H9 (cell line): ENCODE measurements at regions not wholly inside any gene's neighbourhood (a gene's known extent, or its start where the extent isn't known, plus 50 kb on each side); places are given as distances from the start of the nearest gene placed in this dataset.

ENCODE experiments used
- DNase-seq: peaks from one replicate; pipeline ENCODE4 v3.0.0-alpha.2; 2017
- H2AFZ ChIP-seq: one replicate; pipeline ENCODE4 v1.6.1; 2013; ENCODE audit warnings: mild to moderate bottlenecking, low read length, control low read depth, moderate library complexity
- H2AK5ac ChIP-seq: 2 replicates; pipeline ENCODE4 v1.6.1; 2013; ENCODE audit warnings: low read length, control low read depth, mixed read lengths; ENCODE audit not compliant: insufficient read length
- H2BK120ac ChIP-seq: one replicate; pipeline ENCODE4 v1.6.1; 2013; ENCODE audit warnings: low read depth, mild to moderate bottlenecking, low read length, control low read depth, inconsistent platforms; ENCODE audit not compliant: poor library complexity, severe bottlenecking
- H2BK12ac ChIP-seq: 2 replicates; pipeline ENCODE4 v1.6.1; 2013; ENCODE audit warnings: low read length, control low read depth, mixed read lengths, low read depth; ENCODE audit not compliant: insufficient read length
- H2BK15ac ChIP-seq: 2 replicates; pipeline ENCODE4 v1.6.1; 2013; ENCODE audit warnings: low read depth, low read length, control low read depth
- H2BK20ac ChIP-seq: one replicate; pipeline ENCODE4 v1.6.1; 2013; ENCODE audit warnings: low read depth, mild to moderate bottlenecking, low read length, control low read depth, inconsistent platforms; ENCODE audit not compliant: poor library complexity, severe bottlenecking
- H2BK5ac ChIP-seq: 2 replicates; pipeline ENCODE4 v1.6.1; 2013; ENCODE audit warnings: low read length, control low read depth, mixed read lengths; ENCODE audit not compliant: insufficient read length
- H3K14ac ChIP-seq: 2 replicates; pipeline ENCODE4 v1.6.1; 2013; ENCODE audit warnings: low read length, control low read depth; ENCODE audit not compliant: insufficient read depth
- H3K18ac ChIP-seq: 2 replicates; pipeline ENCODE4 v1.6.1; 2013; ENCODE audit warnings: low read depth, mild to moderate bottlenecking, mixed read lengths, low read length, control low read depth; ENCODE audit not compliant: insufficient read length
- H3K23ac ChIP-seq: 2 replicates; pipeline ENCODE4 v1.6.1; 2013; ENCODE audit warnings: low read length, control low read depth, mixed read lengths, low read depth; ENCODE audit not compliant: insufficient read length
- H3K23me2 ChIP-seq: 2 replicates; pipeline ENCODE4 v1.6.1; 2013; ENCODE audit warnings: low read depth, mild to moderate bottlenecking, mixed read lengths, low read length, control low read depth; ENCODE audit not compliant: insufficient read length, poor library complexity, severe bottlenecking
- H3K27ac ChIP-seq: 2 replicates; pipeline ENCODE4 v1.5.1; 2013; ENCODE audit warnings: low read length, control low read depth, mixed read lengths, low read depth; ENCODE audit not compliant: insufficient read length
- H3K27me3 ChIP-seq: 2 replicates; pipeline ENCODE4 v1.6.1; 2013; ENCODE audit warnings: low read length, control low read depth, inconsistent platforms; ENCODE audit not compliant: insufficient read depth
- H3K4ac ChIP-seq: 2 replicates; pipeline ENCODE4 v1.6.1; 2013; ENCODE audit warnings: low read depth, mild to moderate bottlenecking, control low read depth, inconsistent platforms, low read length, moderate library complexity
- H3K4me1 ChIP-seq: 2 replicates; pipeline ENCODE4 v1.6.1; 2013; ENCODE audit warnings: low read length, control low read depth, inconsistent platforms; ENCODE audit not compliant: insufficient read depth
- H3K4me2 ChIP-seq: 2 replicates; pipeline ENCODE4 v1.6.1; 2013; ENCODE audit warnings: low read length, control low read depth, mixed read lengths; ENCODE audit not compliant: insufficient read length, insufficient read depth
- H3K56ac ChIP-seq: 2 replicates; pipeline ENCODE4 v1.6.1; 2013; ENCODE audit warnings: low read depth, mild to moderate bottlenecking, mixed read lengths, low read length, control low read depth; ENCODE audit not compliant: insufficient read length
- H3K79me1 ChIP-seq: 2 replicates; pipeline ENCODE4 v1.6.1; 2013; ENCODE audit warnings: low read depth, mild to moderate bottlenecking, moderate library complexity, low read length, control low read depth, inconsistent platforms; ENCODE audit not compliant: insufficient read depth, poor library complexity, severe bottlenecking
- H3K79me2 ChIP-seq: 2 replicates; pipeline ENCODE4 v1.6.1; 2013; ENCODE audit warnings: low read length, control low read depth, inconsistent platforms; ENCODE audit not compliant: insufficient read depth
- H3K9ac ChIP-seq: 2 replicates; pipeline ENCODE4 v1.6.1; 2013; ENCODE audit warnings: low read length, control low read depth, mixed read lengths; ENCODE audit not compliant: insufficient read length; ENCODE audit errors: extremely low read depth
- H3K9me3 ChIP-seq: one replicate; pipeline ENCODE4 v1.6.1; 2013; ENCODE audit warnings: low read depth, low read length, inconsistent platforms; ENCODE audit not compliant: control insufficient read depth
- H3T11ph ChIP-seq: one replicate; pipeline ENCODE4 v1.6.1; 2013; ENCODE audit warnings: mild to moderate bottlenecking, low read length, control low read depth, inconsistent platforms
- H4K20me1 ChIP-seq: one replicate; pipeline ENCODE4 v1.6.1; 2013; ENCODE audit not compliant: control insufficient read depth, insufficient read length, insufficient read depth
- H4K5ac ChIP-seq: 2 replicates; pipeline ENCODE4 v1.6.1; 2013; ENCODE audit warnings: low read depth, mild to moderate bottlenecking, mixed read lengths, low read length, control low read depth; ENCODE audit not compliant: insufficient read length
- H4K8ac ChIP-seq: replicated peaks from 2 replicates; pipeline ENCODE4 v1.6.1; 2013; ENCODE audit warnings: low read length, control low read depth, mixed read lengths, low read depth; ENCODE audit not compliant: insufficient read length
- H4K91ac ChIP-seq: 2 replicates; pipeline ENCODE4 v1.6.1; 2013; ENCODE audit warnings: low read depth, mild to moderate bottlenecking, moderate library complexity, mixed read lengths, low read length, control low read depth; ENCODE audit not compliant: insufficient read length
- H3K27ac Mint-ChIP-seq, 3 experiments: 2 replicates in 2 of 3; 3 replicates in 1 of 3; pipeline ENCODE4 v1.8.0; 2020 to 2021; ENCODE audit warnings: mixed read lengths in 3 of 3, mild to moderate bottlenecking in 1 of 3, moderate library complexity in 1 of 3
- H3K27me3 Mint-ChIP-seq: 2 replicates; pipeline ENCODE4 v1.8.0; 2021; ENCODE audit warnings: low read depth, mild to moderate bottlenecking, moderate library complexity, mixed read lengths
- H3K36me3 Mint-ChIP-seq, 3 experiments: 2 replicates in 2 of 3; 3 replicates in 1 of 3; pipeline ENCODE4 v1.8.0; 2020 to 2021; ENCODE audit warnings: low read depth in 3 of 3, mixed read lengths in 3 of 3; ENCODE audit not compliant: insufficient read depth in 1 of 3
- H3K4me1 Mint-ChIP-seq, 2 experiments: 2 replicates each; pipeline ENCODE4 v1.8.0; 2020; ENCODE audit warnings: mixed read lengths in 2 of 2
- H3K4me3 Mint-ChIP-seq, 2 experiments: 2 replicates in 1 of 2; 3 replicates in 1 of 2; pipeline ENCODE4 v1.8.0; 2020 to 2021; ENCODE audit warnings: mild to moderate bottlenecking in 2 of 2, mixed read lengths in 2 of 2, moderate library complexity in 1 of 2
- H3K9me3 Mint-ChIP-seq, 2 experiments: 2 replicates in 1 of 2; 3 replicates in 1 of 2; pipeline ENCODE4 v1.8.0; 2020; ENCODE audit warnings: mild to moderate bottlenecking in 2 of 2, mixed read lengths in 2 of 2, moderate library complexity in 1 of 2
- CTCF ChIP-seq: fragments of 200-600 bp; sonication (generic); conservative IDR thresholded peaks from 3 replicates; pipeline ENCODE4 v1.8.0; 2021; ENCODE audit warnings: antibody characterized with exemption, mild to moderate bottlenecking
- WGBS: extraction: QIAGEN DNeasy Blood & Tissue Kit; methylation state at CpG from one replicate; pipeline ENCODE4 v1.1.7; 2013; ENCODE audit warnings: missing lambda C conversion rate, low lambda C conversion rate, mixed read lengths; ENCODE audit not compliant: insufficient read length; ENCODE audit errors: extremely low coverage; 5-methylcytosine and 5-hydroxymethylcytosine counted together

- Histone ChIP-seq H4K5ac (no peak overlapping the region), H3K4ac (no peak overlapping the region), H2AK5ac (no peak overlapping the region), H3K23ac (no peak overlapping the region), H3K79me2 (no peaks in the 10 kb centered on the region), H3T11ph (no peak overlapping the region), H3K79me1 (no peaks in the 10 kb centered on the region), H2BK12ac (no peak overlapping the region), H3K27me3 (no peaks in the 10 kb centered on the region), H3K9ac (no peak overlapping the region), H3K27ac (no peak overlapping the region), H3K4me2 (no peak overlapping the region), H2BK120ac (no peak overlapping the region), H4K8ac (no peak overlapping the region), H3K14ac (no peak overlapping the region), H3K9me3 (no peaks in the 10 kb centered on the region), H2AFZ (no peak overlapping the region), H3K18ac (no peak overlapping the region), H3K56ac (no peak overlapping the region), H4K91ac (no peak overlapping the region), H2BK20ac (no peak overlapping the region), H2BK5ac (no peak overlapping the region), H3K4me1 (no peaks in the 10 kb centered on the region), H3K23me2 (no peaks in the 10 kb centered on the region), H4K20me1 (no peaks in the 10 kb centered on the region), H2BK15ac (no peak overlapping the region)
- H3K27ac Mint-ChIP-seq = no peak overlapping the region
- peak overlapping the region in 1 of 2 experiments; percentile 24; a peak in 1 of 5 replicates for H3K4me3 Mint-ChIP-seq
- peaks cover 2 to 10% (median 4%) of the 10 kb centered on the region in 3 experiments; a peak in 3 of 7 replicates for H3K36me3 Mint-ChIP-seq
- no peak for TF ChIP-seq CTCF
- H3K27me3 Mint-ChIP-seq = peaks cover 3% of the 10 kb centered on the region
- no peak for DNase-seq
- peaks cover 6 to 9% of the 10 kb centered on the region in 2 experiments; a peak in 3 of 5 replicates for H3K9me3 Mint-ChIP-seq
- WGBS = no CpG with 5 or more reads among the region's 19 CpGs
- no peaks in the 10 kb centered on the region for H3K4me1 Mint-ChIP-seq
Observed at GRCh38 chr21:41650526-41651145, 116.2 kb downstream of the RIPK4 start.
